Heart left ventricle (tissue), 13 donors: ENCODE measurements at regions not wholly inside any gene's neighbourhood (a gene's known extent, or its start where the extent isn't known, plus 50 kb on each side); places are given as distances from the start of the nearest gene placed in this dataset.

Experiments used
- CTCF ChIP-seq, 12 donors: fragments of 200-600 bp; sonication (generic) in 4 of 12; IDR thresholded peaks; one replicate each; pipeline versions ENCODE4 v1.5.0 to v1.8.0; 2018 to 2022; ENCODE audit warnings: antibody characterized with exemption in 12 of 12, mild to moderate bottlenecking in 5 of 12
- POLR2A ChIP-seq, 2 donors: fragments of 450-650 bp; IDR thresholded peaks; one replicate each; pipeline ENCODE4 v1.6.1; 2017; ENCODE audit warnings: antibody characterized with exemption in 2 of 2, mild to moderate bottlenecking in 2 of 2, moderate library complexity in 2 of 2
- donor health status: ischemic (EF 13 %, LVEDD 7.1; RV severe dilation, severe dysfunction).
- donor health status: DM: no; HTN: yes; CAD: no.
- donor health status: DM: no; HTN: no; CAD: no.
- donor health status: ischemic (EF 25% LVEDD 6.9; RV normal size, moderate dysfunction).
- donor health status: ischemic (EF 25% LVEDD 5.7; RV mildly dilated, moderate dysfunction).
- donor health status: ischemic (EF 35%, LVEDD 5.7; RV mildly dilated, moderate dysfunction).
- donor health status: nonischemic (EF 11% LVEDD 7.7; RV severe dilation, severe dysfunction).
- donor health status: DM: yes; HTN: yes; CAD: no.
- donor health status: PGD.
- donor health status: ischemic (EF 29% LVEDD 5.4; RV normal size, mild dysfunction).
- donor health status: nonischemic (EF 23%, LVEDD 6.1; RV moderate dilation, normal function).

- TF ChIP-seq POLR2A (IDR thresholded peaks at IDR 0.05) (no peak), CTCF (IDR thresholded peaks at IDR 0.05) (no peak)
Measured at GRCh38 chr20:51249781-51250180, 226.9 kb upstream of the KCNG1 start.
